Esophagus (tissue), 2 donors: ENCODE measurements at regions not wholly inside any gene's neighbourhood (a gene's known extent, or its start where the extent isn't known, plus 50 kb on each side); places are given as distances from the start of the nearest gene placed in this dataset.

ENCODE experiments used
- H3K27ac ChIP-seq, 2 donors: one replicate each; pipeline ENCODE4 v1.5.1; 2013; ENCODE audit warnings: low read depth in 2 of 2, mild to moderate bottlenecking in 2 of 2, inconsistent platforms in 1 of 2, low read length in 1 of 2, moderate library complexity in 1 of 2
- H3K27me3 ChIP-seq, 2 donors: one replicate each; pipeline ENCODE4 v1.6.1; 2013; ENCODE audit warnings: low read length in 2 of 2, control low read depth in 1 of 2, mild to moderate bottlenecking in 1 of 2; ENCODE audit not compliant: insufficient read depth in 2 of 2, control insufficient read depth in 1 of 2
- H3K36me3 ChIP-seq, 2 donors: one replicate each; pipeline ENCODE4 v1.6.1; 2013; ENCODE audit warnings: low read length in 1 of 2; ENCODE audit not compliant: control insufficient read depth in 2 of 2, insufficient read depth in 2 of 2
- H3K4me1 ChIP-seq, 2 donors: one replicate each; pipeline ENCODE4 v1.6.1; 2013; ENCODE audit warnings: low read length in 1 of 2; ENCODE audit not compliant: control insufficient read depth in 2 of 2, insufficient read depth in 2 of 2
- H3K4me3 ChIP-seq, 2 donors: one replicate each; pipeline ENCODE4 v1.5.1; 2013; ENCODE audit warnings: low read length in 2 of 2, mild to moderate bottlenecking in 2 of 2, low read depth in 1 of 2, moderate library complexity in 1 of 2
- H3K9me3 ChIP-seq, 2 donors: one replicate each; pipeline ENCODE4 v1.6.1; 2013; ENCODE audit warnings: mild to moderate bottlenecking in 2 of 2, low read depth in 1 of 2, low read length in 1 of 2, moderate library complexity in 1 of 2; ENCODE audit not compliant: control insufficient read depth in 2 of 2, insufficient read depth in 1 of 2
- WGBS, 2 donors: extraction: QIAGEN DNeasy Blood & Tissue Kit; methylation state at CpG; one replicate each; pipeline ENCODE4 v1.1.7; 2013; 5-methylcytosine and 5-hydroxymethylcytosine counted together
- donor health status: healthy with polysubstance abuse.
- donor health status: Bipolar disorder and iron deficiency.

GRCh38 chr4:121277194-121278105 is 103.4 kb downstream of the QRFPR start:
- no peaks in the 10 kb centered on the region for H3K4me1 ChIP-seq
- WGBS, 2 donors: 46 to 62% methylated on average over 5 of the region's 5 CpGs
- H3K36me3 ChIP-seq: no peaks in the 10 kb centered on the region
- no peaks in the 10 kb centered on the region for H3K9me3 ChIP-seq
- H3K4me3 ChIP-seq: no peak overlapping the region
- H3K27ac ChIP-seq: no peak overlapping the region
- H3K27me3 ChIP-seq: no peaks in the 10 kb centered on the region

GRCh38 chr4:121273191-121273590 is 107.6 kb downstream of the QRFPR start:
- 62 to 76% methylated on average over 3 of the region's 3 CpGs for WGBS, 2 donors
- Histone ChIP-seq H3K27ac (no peak overlapping the region), H3K36me3 (no peaks in the 10 kb centered on the region), H3K9me3 (no peaks in the 10 kb centered on the region), H3K27me3 (no peaks in the 10 kb centered on the region), H3K4me1 (no peaks in the 10 kb centered on the region), H3K4me3 (no peak overlapping the region)

GRCh38 chr4:121272526-121272925 is 108.3 kb downstream of the QRFPR start:
- Histone ChIP-seq H3K4me3 (no peak overlapping the region), H3K9me3 (no peaks in the 10 kb centered on the region), H3K4me1 (no peaks in the 10 kb centered on the region), H3K27ac (no peak overlapping the region), H3K36me3 (no peaks in the 10 kb centered on the region), H3K27me3 (no peaks in the 10 kb centered on the region)
- WGBS, 2 donors: 33 to 46% methylated on average over 2 of the region's 2 CpGs

- H3K4me1 ChIP-seq: no peaks in the 10 kb centered on the region
Measured at GRCh38 chr4:121270389-121270788, 106.3 kb upstream of the TNIP3 start.

GRCh38 chr4:121269001-121269400 is 104.9 kb upstream of the TNIP3 start:
- no peaks in the 10 kb centered on the region for H3K4me1 ChIP-seq
- H3K9me3 ChIP-seq: no peaks in the 10 kb centered on the region
- no peaks in the 10 kb centered on the region for H3K27me3 ChIP-seq
- H3K27ac ChIP-seq: no peak overlapping the region
- WGBS, 2 donors: 87 to 97% methylated on average over 1 of the region's 1 CpG
- no peaks in the 10 kb centered on the region for H3K36me3 ChIP-seq
- no peak overlapping the region for H3K4me3 ChIP-seq

More at GRCh38 chr4:121270389-121270788, 106.3 kb upstream of the TNIP3 start:
- H3K4me3 ChIP-seq: no peak overlapping the region
- no peak overlapping the region for H3K27ac ChIP-seq
- no peaks in the 10 kb centered on the region for H3K27me3 ChIP-seq
- no peaks in the 10 kb centered on the region for H3K36me3 ChIP-seq
- no peaks in the 10 kb centered on the region for H3K9me3 ChIP-seq

GRCh38 chr4:121266982-121267381 is 102.9 kb upstream of the TNIP3 start:
- H3K27me3 ChIP-seq: no peaks in the 10 kb centered on the region
- no peaks in the 10 kb centered on the region for H3K4me1 ChIP-seq
- H3K27ac ChIP-seq: no peak overlapping the region
- 69 to 76% methylated on average over 3 of the region's 3 CpGs for WGBS, 2 donors
- no peaks in the 10 kb centered on the region for H3K36me3 ChIP-seq
- H3K4me3 ChIP-seq: no peak overlapping the region
- no peaks in the 10 kb centered on the region for H3K9me3 ChIP-seq

- no peaks in the 10 kb centered on the region for H3K9me3 ChIP-seq
- WGBS, 2 donors: 73 to 81% methylated on average over 3 of the region's 3 CpGs
- H3K27ac ChIP-seq: no peak overlapping the region
- no peaks in the 10 kb centered on the region for H3K36me3 ChIP-seq
- no peaks in the 10 kb centered on the region for H3K4me1 ChIP-seq
- no peak overlapping the region for H3K4me3 ChIP-seq
- H3K27me3 ChIP-seq: no peaks in the 10 kb centered on the region
Measured at GRCh38 chr4:121256887-121257466, 92.9 kb upstream of the TNIP3 start.

- H3K27me3 ChIP-seq: no peaks in the 10 kb centered on the region
- H3K4me1 ChIP-seq: no peaks in the 10 kb centered on the region
- H3K36me3 ChIP-seq: no peaks in the 10 kb centered on the region
- no peak overlapping the region for H3K4me3 ChIP-seq
- no peaks in the 10 kb centered on the region for H3K9me3 ChIP-seq
- no peak overlapping the region for H3K27ac ChIP-seq
Measured at GRCh38 chr4:121255986-121256750, 92.0 kb upstream of the TNIP3 start.

- Histone ChIP-seq H3K4me1 (no peaks in the 10 kb centered on the region), H3K27me3 (no peaks in the 10 kb centered on the region), H3K4me3 (no peak overlapping the region), H3K27ac (no peak overlapping the region), H3K9me3 (no peaks in the 10 kb centered on the region), H3K36me3 (no peaks in the 10 kb centered on the region)
- 82 to 83% methylated on average over 2 of the region's 2 CpGs for WGBS, 2 donors
Measured at GRCh38 chr4:121253961-121254360, 89.8 kb upstream of the TNIP3 start.
